Stromal cell of bone marrow (primary cell): ENCODE measurements at regions not wholly inside any gene's neighbourhood (a gene's known extent, or its start where the extent isn't known, plus 50 kb on each side); places are given as distances from the start of the nearest gene placed in this dataset.
A peak's percentile ranks its signal among the peaks of the same experiment; 100 is the strongest.
"Not testable (repeated sequence)": the region's sequence is repeated elsewhere in the genome, so short reads cannot be mapped to it uniquely, and the experiment has no call there.

Experiments
- DNase-seq: peaks from one replicate; pipeline ENCODE4 v3.0.0-alpha.2; 2012; ENCODE audit warnings: low read depth

GRCh38 chr1:95614197-95614596, 380.2 kb downstream of the RWDD3 start:
- no peak for DNase-seq

- DNase-seq: no peak
Observed at GRCh38 chr1:95615421-95615820, 381.4 kb downstream of the RWDD3 start.

- DNase-seq: no peak
Observed at GRCh38 chr1:95620076-95620475, 386.1 kb downstream of the RWDD3 start.

GRCh38 chr1:95622609-95623008, 388.6 kb downstream of the RWDD3 start:
- DNase-seq: no peak

- DNase-seq: no peak
Observed at GRCh38 chr1:95625224-95625623, 391.2 kb downstream of the RWDD3 start.

- no peak for DNase-seq
Observed at GRCh38 chr1:95627244-95627643, 393.2 kb downstream of the RWDD3 start.

GRCh38 chr1:95631695-95632094, 397.7 kb downstream of the RWDD3 start:
- DNase-seq: no peak

- no peak for DNase-seq
Observed at GRCh38 chr1:95635811-95636210, 401.8 kb downstream of the RWDD3 start.

- no peak for DNase-seq
Observed at GRCh38 chr1:95636897-95637296, 402.9 kb downstream of the RWDD3 start.

GRCh38 chr1:95640746-95641145, 406.7 kb downstream of the RWDD3 start:
- no peak for DNase-seq

GRCh38 chr1:95641386-95641785, 407.4 kb downstream of the RWDD3 start:
- DNase-seq: no peak

GRCh38 chr1:95642035-95642434, 408.0 kb downstream of the RWDD3 start:
- DNase-seq: no peak

GRCh38 chr1:95643071-95643470, 409.1 kb downstream of the RWDD3 start:
- no peak for DNase-seq

GRCh38 chr1:95645126-95645525, 411.1 kb downstream of the RWDD3 start:
- not testable (repeated sequence) for DNase-seq

- peak; percentile 33 for DNase-seq
Observed at GRCh38 chr1:95650631-95651030, 416.6 kb downstream of the RWDD3 start.

GRCh38 chr1:95652423-95652965, 418.5 kb downstream of the RWDD3 start:
- DNase-seq: no peak

- DNase-seq: no peak
Observed at GRCh38 chr1:95653618-95654017, 419.6 kb downstream of the RWDD3 start.

- DNase-seq: no peak
Observed at GRCh38 chr1:95655321-95656020, 421.5 kb downstream of the RWDD3 start.

GRCh38 chr1:95657248-95657647, 423.2 kb downstream of the RWDD3 start:
- DNase-seq: no peak

- DNase-seq: no peak
Observed at GRCh38 chr1:95659166-95659565, 425.2 kb downstream of the RWDD3 start.

- DNase-seq: no peak
Observed at GRCh38 chr1:95659588-95659987, 425.6 kb downstream of the RWDD3 start.

GRCh38 chr1:95660736-95661135, 426.7 kb downstream of the RWDD3 start:
- DNase-seq: no peak

GRCh38 chr1:95663530-95663929, 429.5 kb downstream of the RWDD3 start:
- not testable (repeated sequence) for DNase-seq

GRCh38 chr1:95668165-95668564, 434.2 kb downstream of the RWDD3 start:
- no peak for DNase-seq
